ENCODE measurements at regions not wholly inside any gene's neighbourhood (a gene's known extent, or its start where the extent isn't known, plus 50 kb on each side); places are given as distances from the start of the nearest gene placed in this dataset.

- Histone ChIP-seq H3K4me1 (ENCODE audit: insufficient read depth, low read length) (no peaks in the 10 kb centered on the region), H2BK20ac (ENCODE audit: low read depth, low read length, poor library complexity, severe bottlenecking) (no peak overlapping the region), H4K91ac (ENCODE audit: insufficient read length, low read depth, low read length) (no peak overlapping the region), H3T11ph (ENCODE audit: low read length) (no peak overlapping the region), H3K79me1 (ENCODE audit: insufficient read depth, low read depth, low read length, poor library complexity, severe bottlenecking) (no peaks in the 10 kb centered on the region), H3K23me2 (ENCODE audit: insufficient read length, low read depth, low read length, poor library complexity, severe bottlenecking) (no peaks in the 10 kb centered on the region), H3K18ac (ENCODE audit: insufficient read length, low read depth, low read length) (no peak overlapping the region), H2BK15ac (ENCODE audit: low read depth, low read length) (no peak overlapping the region), H2AK5ac (ENCODE audit: insufficient read length, low read length) (no peak overlapping the region), H2BK12ac (ENCODE audit: insufficient read length, low read depth, low read length) (no peak overlapping the region), H3K27ac (ENCODE audit: insufficient read length, low read depth, low read length) (no peak overlapping the region), H3K4ac (ENCODE audit: low read depth, low read length) (no peak overlapping the region), H3K79me2 (ENCODE audit: insufficient read depth, low read length) (no peaks in the 10 kb centered on the region), H3K56ac (ENCODE audit: insufficient read length, low read depth, low read length) (no peak overlapping the region), H3K4me2 (ENCODE audit: insufficient read depth, insufficient read length, low read length) (no peak overlapping the region), H3K27me3 (ENCODE audit: insufficient read depth, low read length) (no peaks in the 10 kb centered on the region), H3K14ac (ENCODE audit: insufficient read depth, low read length) (no peak overlapping the region), H2BK120ac (ENCODE audit: low read depth, low read length, poor library complexity, severe bottlenecking) (no peak overlapping the region), H4K8ac (replicated peaks; ENCODE audit: insufficient read length, low read depth, low read length) (no peak overlapping the region), H4K5ac (ENCODE audit: insufficient read length, low read depth, low read length) (no peak overlapping the region), H2BK5ac (ENCODE audit: insufficient read length, low read length) (no peak overlapping the region), H3K23ac (ENCODE audit: insufficient read length, low read depth, low read length) (no peak overlapping the region), H4K20me1 (ENCODE audit: control insufficient read depth, insufficient read depth, insufficient read length) (no peaks in the 10 kb centered on the region), H2AFZ (ENCODE audit: low read length) (no peak overlapping the region), H3K9me3 (ENCODE audit: control insufficient read depth, low read depth, low read length) (no peaks in the 10 kb centered on the region), H3K9ac (ENCODE audit: extremely low read depth, insufficient read length, low read length) (no peak overlapping the region)
- Mint-ChIP-seq H3K27ac (no peak overlapping the region), H3K4me3 (no peak overlapping the region), H3K9me3 (0 out of 5 replicates have a peak, but pooled peaks cover 0 to 2% of the 10 kb centered on the region in 2 experiments), H3K36me3 (ENCODE audit: insufficient read depth in 1 of 3, low read depth in 3 of 3) (no peaks in the 10 kb centered on the region; a peak in 1 of 7 replicates), H3K4me1 (no peaks in the 10 kb centered on the region), H3K27me3 (ENCODE audit: low read depth) (no peaks in the 10 kb centered on the region)
- DNase-seq, result no peak
- TF ChIP-seq CTCF (conservative IDR thresholded peaks at IDR 0.05), result no peak
- WGBS (ENCODE audit: extremely low coverage, insufficient read length, low lambda C conversion rate), result no CpG with 5 or more reads among the region's 1 CpG
These were observed 106.2 kb upstream of the LGR5 start for GRCh38 chr12:71333418-71333817.
